Right ventricle myocardium superior (tissue), 1 donor: ENCODE measurements at regions not wholly inside any gene's neighbourhood (a gene's known extent, or its start where the extent isn't known, plus 50 kb on each side); places are given as distances from the start of the nearest gene placed in this dataset.
"Not testable (repeated sequence)": the region's sequence is repeated elsewhere in the genome, so short reads cannot be mapped to it uniquely, and the experiment has no call there.

Source experiments
- ATAC-seq: fragments of 200-7000 bp; cut with Tn5 transposase; one replicate; pipeline ENCODE4 v1.9.1; 2020; ENCODE audit warnings: mild to moderate bottlenecking; ENCODE audit not compliant: poor library complexity
- DNase-seq: peaks from one replicate; pipeline ENCODE4 v3.0.0-alpha.2; 2020
- intact Hi-C: fragments of 100-400 bp; cut with DNase I; formaldehyde crosslinking; loops from one replicate; pipeline ENCODE4 v1.11.2; 2022
- donor health status: DM: no; HTN: yes; CAD: no; lungs with severe emphysema.

DNA sequence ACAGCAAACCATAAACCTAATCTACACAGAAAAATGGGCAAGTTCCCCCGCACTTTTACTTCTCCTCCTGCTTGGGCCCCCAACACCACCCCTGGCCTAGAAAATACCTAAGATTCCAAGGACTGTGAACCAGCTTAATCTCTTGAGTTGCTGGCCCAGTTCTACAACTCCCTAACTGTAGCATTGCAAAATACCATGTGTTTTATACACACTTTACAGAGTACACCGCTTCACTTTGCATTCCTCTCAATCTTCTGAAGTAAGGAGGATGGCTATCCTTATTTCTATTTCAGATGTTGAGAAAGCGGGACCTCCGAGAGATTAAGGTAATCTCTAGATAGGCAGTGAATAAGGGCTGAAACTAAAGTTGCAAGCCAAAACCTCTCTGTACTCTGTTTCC is 408.3 kb upstream of the NR5A2 start:
- intact Hi-C loops, result no loop called here
- ATAC-seq, result no peak
- DNase-seq, result no peak

DNA sequence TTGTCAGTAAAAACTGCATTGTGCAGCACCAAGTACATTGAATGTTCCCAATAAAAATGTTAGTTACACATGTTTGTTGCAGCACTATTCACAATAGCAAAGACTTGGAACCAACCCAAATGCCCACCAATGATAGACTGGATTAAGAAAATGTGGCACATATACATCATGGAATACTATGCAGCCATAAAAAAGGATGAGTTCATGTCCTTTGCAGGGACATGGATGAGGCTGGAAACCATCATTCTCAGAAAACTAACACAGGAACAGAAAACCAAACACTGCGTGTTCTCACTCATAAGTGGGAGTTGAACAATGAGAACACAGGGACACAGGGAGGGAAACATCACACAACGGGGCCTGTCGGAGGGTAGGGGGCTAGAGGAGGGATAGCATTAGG is 401.3 kb upstream of the NR5A2 start:
- ATAC-seq, DNase-seq, intact Hi-C loops: not testable (repeated sequence)

GRCh38 chr1:199629624-199630023 is 397.9 kb upstream of the NR5A2 start:
- ATAC-seq (no peak), DNase-seq (no peak)
- intact Hi-C loops, result no loop called here

DNA sequence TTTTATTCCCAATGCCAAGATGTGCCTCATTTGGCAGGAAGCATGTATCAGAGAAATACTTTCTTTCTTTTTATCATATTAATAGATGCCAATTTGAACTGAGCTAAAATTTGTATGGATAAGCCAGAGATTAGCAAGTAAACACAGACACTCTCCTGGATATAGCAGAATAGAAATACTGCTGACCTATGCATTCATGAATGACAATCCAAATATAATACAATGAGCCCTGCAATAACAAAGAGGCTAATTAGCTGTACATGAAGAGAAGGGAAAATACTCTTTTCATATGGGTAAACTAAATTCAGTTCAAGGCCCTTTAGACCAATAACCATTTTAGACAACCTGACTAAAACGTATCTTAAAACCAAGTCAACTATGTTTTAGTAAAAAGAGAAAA is 388.1 kb upstream of the NR5A2 start:
- no peak for ATAC-seq
- DNase-seq, result no peak
- intact Hi-C loops, result no loop called here

GRCh38 chr1:199641531-199641930 is 386.0 kb upstream of the NR5A2 start:
- ATAC-seq (no peak), DNase-seq (no peak)
- intact Hi-C loops, result no loop called here

DNA sequence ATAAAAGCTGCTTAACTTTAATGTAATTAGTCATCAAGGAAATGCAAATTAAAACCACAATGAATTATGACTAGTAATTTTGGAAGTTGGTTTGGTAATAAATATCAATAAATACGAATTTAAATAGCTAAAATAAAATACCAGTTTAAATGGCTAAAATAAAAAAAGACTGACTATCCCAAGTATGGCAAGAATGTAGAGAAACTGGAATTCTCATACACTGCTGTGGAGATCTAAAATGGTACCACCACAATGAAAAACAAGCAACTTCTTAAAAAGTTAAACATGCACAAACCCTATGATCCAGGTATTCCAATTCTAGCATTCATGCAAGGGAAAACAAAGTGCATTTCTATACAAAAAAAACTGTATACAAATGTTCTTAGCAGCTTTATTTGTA is 382.6 kb upstream of the NR5A2 start:
- DNase-seq (no peak), ATAC-seq (no peak)
- intact Hi-C loops, result no loop called here

GRCh38 chr1:199646761-199647160 is 380.7 kb upstream of the NR5A2 start:
- intact Hi-C loops, result no loop called here
- ATAC-seq (no peak), DNase-seq (no peak)

- ATAC-seq, result no peak
- no peak for DNase-seq
- intact Hi-C loops, result no loop called here
Observed at GRCh38 chr1:199657449-199657848, 370.1 kb upstream of the NR5A2 start.

DNA sequence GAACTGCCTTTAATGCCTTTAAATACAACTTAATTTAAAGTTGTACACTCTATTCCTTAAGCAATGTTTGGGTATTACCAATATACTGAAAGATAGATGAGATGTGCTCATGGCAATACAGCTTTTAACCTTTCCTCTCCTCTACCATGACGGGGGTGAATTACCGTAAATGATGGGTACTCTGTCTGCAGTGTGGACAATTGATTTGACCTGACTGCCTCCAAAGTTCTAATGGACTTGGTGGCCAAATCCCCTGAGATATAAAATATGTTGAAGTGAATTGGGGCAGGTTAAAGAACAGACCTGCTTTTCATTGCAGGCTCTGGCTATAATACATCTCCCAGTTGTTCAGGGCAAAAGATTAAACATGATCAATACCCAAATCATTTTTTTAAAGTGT is 367.4 kb upstream of the NR5A2 start:
- DNase-seq, result no peak
- no peak for ATAC-seq
- intact Hi-C loops, result no loop called here

GRCh38 chr1:199665371-199665770 is 362.1 kb upstream of the NR5A2 start:
- ATAC-seq (no peak), DNase-seq (no peak)
- intact Hi-C loops, result no loop called here

DNA sequence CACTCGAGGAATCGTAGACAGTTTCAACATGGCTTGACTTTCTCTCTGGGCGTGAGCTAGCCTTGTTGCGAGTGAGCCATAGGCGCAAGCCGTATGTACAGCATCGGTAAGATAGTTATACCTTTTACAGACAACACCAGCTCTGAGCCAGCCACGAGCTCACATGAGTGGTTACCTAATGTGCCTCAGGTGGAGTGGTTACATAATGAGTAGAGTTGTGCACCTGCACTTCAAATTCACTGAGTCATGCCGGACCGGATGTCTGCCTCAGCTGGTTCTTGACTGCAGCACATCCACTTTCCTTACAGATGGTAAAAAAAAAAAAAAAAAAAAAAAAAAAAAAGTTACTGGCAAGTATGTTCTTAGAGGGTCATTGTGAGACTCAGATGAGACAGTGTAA is 360.4 kb upstream of the NR5A2 start:
- no peak for ATAC-seq
- intact Hi-C loops, result no loop called here

GRCh38 chr1:199669916-199670315 is 357.6 kb upstream of the NR5A2 start:
- no peak for DNase-seq
- no peak for ATAC-seq
- intact Hi-C loops, result no loop called here

More for the DNA sequence above, 360.4 kb upstream of the NR5A2 start:
- no peak for DNase-seq

- ATAC-seq, result no peak
- intact Hi-C loops, result no loop called here
- no peak for DNase-seq
Observed at GRCh38 chr1:199671684-199672083, 355.8 kb upstream of the NR5A2 start.

- DNase-seq (no peak), ATAC-seq (no peak)
- intact Hi-C loops, result no loop called here
Observed at GRCh38 chr1:199675937-199676336, 351.6 kb upstream of the NR5A2 start.

DNA sequence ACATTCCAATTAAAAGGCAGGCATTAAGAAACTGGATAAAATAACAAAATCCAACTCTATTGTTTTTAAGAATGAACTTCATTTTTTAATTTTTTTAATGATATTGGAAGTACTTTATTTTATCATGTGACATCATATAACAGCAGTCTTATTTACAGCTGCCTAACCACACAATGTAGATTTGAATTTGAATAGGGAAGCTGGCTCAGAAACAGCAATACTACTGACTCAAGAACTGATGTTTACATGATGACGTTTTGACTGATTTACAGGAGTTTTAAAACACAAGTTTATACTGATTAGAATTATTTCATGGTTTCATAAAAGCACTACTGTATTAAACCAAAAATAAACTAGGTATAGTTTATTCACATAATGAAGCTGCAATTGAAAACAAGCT is 348.7 kb upstream of the NR5A2 start:
- DNase-seq, result no peak
- ATAC-seq, result no peak
- intact Hi-C loops, result no loop called here

DNA sequence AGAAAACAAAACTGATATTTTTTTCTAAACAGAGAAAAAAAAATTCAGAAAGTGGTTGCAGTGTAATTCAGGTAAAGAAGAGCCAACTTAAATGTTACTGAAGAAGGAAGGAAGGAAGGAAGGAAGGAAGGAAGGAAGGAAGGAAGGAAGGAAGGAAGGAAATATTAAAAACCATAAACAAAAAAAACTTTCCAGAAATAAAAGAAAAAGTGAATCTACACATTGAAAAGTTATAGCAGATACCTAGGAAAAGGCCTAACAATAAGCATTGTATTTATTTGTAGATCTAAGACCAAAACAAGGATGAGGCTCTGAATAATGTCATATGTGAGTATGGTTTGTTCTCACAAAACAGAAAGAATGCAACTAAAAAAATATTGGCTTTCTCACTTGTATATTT is 345.4 kb upstream of the NR5A2 start:
- intact Hi-C loops, result loop anchor here (5.0 to 10.0 kb wide), 2 partner anchors 623 to 800 kb away; no protein-coding TSS in a partner anchor
- ATAC-seq (no peak), DNase-seq (no peak)

- ATAC-seq (peak; percentile 69), DNase-seq (no peak)
- intact Hi-C loops, result loop anchor here (5.0 to 10.0 kb wide), 2 partner anchors 620 to 798 kb away; no protein-coding TSS in a partner anchor
Observed at GRCh38 chr1:199684686-199685273, 342.7 kb upstream of the NR5A2 start.

- ATAC-seq, result no peak
- intact Hi-C loops, result loop anchor here (10.0 kb wide), 1 partner anchor 619 kb away; no protein-coding TSS in a partner anchor
- DNase-seq, result no peak
Observed at GRCh38 chr1:199685369-199685768, 342.1 kb upstream of the NR5A2 start.

DNA sequence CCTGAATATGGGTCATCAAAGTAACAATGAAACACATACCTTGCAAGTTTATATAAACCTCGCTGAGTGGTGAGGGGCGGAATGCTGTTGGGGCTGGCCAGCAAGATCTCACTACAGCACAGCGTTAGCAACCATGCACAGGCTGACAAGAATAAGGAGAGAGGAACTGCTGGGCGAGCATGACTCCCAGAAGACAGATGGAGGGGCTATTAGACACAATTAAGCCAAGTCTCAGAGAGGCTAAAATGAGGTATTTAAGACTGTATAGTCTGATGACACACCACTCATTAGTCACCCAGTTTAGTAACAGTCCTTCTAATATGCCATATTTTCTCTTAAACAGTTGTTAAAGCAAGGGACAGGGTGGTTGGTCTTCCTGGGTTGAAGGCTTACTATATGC is 340.2 kb upstream of the NR5A2 start:
- no peak for ATAC-seq
- no peak for DNase-seq
- intact Hi-C loops, result loop anchor here (10.0 kb wide), 1 partner anchor 617 kb away; no protein-coding TSS in a partner anchor

GRCh38 chr1:199688133-199688676 is 339.3 kb upstream of the NR5A2 start:
- no peak for ATAC-seq
- intact Hi-C loops, result loop anchor here (10.0 kb wide), 1 partner anchor 617 kb away; no protein-coding TSS in a partner anchor
- no peak for DNase-seq

GRCh38 chr1:199688774-199689173 is 338.7 kb upstream of the NR5A2 start:
- no peak for DNase-seq
- no peak for ATAC-seq
- intact Hi-C loops, result loop anchor here (10.0 kb wide), 1 partner anchor 616 kb away; no protein-coding TSS in a partner anchor
